ENCODE measurements at regions not wholly inside any gene's neighbourhood (a gene's known extent, or its start where the extent isn't known, plus 50 kb on each side); places are given as distances from the start of the nearest gene placed in this dataset.

GRCh38 chr20:40323361-40323794 is 365.7 kb downstream of the MAFB start:
- intact Hi-C loops (cut with DNase I; ENCODE audit: low total_unique reads): no loop called here
- H3K27ac ChIP-seq: no peak overlapping the region

DNA sequence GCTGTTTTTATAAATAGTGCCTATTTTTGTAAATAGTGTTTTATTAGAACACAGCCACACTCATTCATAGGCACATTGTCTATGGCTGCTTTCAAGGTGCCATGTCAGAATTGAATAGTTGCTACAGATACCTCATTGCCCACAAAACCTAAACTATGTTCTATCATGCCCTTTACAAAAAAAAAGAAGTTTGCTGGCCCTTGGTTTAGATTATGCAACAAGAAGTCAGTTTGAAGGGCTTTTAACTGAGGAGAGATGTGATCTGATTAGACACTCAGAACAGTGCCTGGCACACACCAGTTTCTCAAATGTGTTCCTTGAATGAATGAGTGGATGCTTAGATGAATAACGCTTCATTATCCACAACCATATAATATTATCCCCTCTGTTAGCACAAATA is 366.1 kb downstream of the MAFB start:
- TF ChIP-seq POLR2AphosphoS5 (IDR thresholded peaks at IDR 0.05): no peak
- Histone ChIP-seq H3K4me3 (no peak overlapping the region), H3K27ac (no peak overlapping the region), H3K36me3 (no peaks in the 10 kb centered on the region), H3K9me3 (no peaks in the 10 kb centered on the region), H3K4me1 (no peaks in the 10 kb centered on the region), H3K27me3 (no peaks in the 10 kb centered on the region)
- DNase-seq: no peak
- intact Hi-C loops (cut with DNase I; ENCODE audit: low total_unique reads): no loop called here
- WGBS, 5 donors: 82 to 100% (median 91%) methylated on average over 1 of the region's 1 CpG

More at GRCh38 chr20:40323361-40323794, 365.7 kb downstream of the MAFB start:
- H3K36me3 ChIP-seq: no peaks in the 10 kb centered on the region
- no peak for DNase-seq
- H3K27me3 ChIP-seq: no peaks in the 10 kb centered on the region
- H3K4me1 ChIP-seq: no peaks in the 10 kb centered on the region
- 68 to 72% (median 70%) methylated on average over 5 of the region's 5 CpGs for WGBS, 5 donors
- H3K4me3 ChIP-seq: no peak overlapping the region
- TF ChIP-seq CTCF (IDR thresholded peaks at IDR 0.05) (no peak), EP300 (IDR thresholded peaks at IDR 0.05) (no peak), POLR2A (IDR thresholded peaks at IDR 0.05) (no peak), POLR2AphosphoS5 (IDR thresholded peaks at IDR 0.05) (no peak)
- no peaks in the 10 kb centered on the region for H3K9me3 ChIP-seq

DNA sequence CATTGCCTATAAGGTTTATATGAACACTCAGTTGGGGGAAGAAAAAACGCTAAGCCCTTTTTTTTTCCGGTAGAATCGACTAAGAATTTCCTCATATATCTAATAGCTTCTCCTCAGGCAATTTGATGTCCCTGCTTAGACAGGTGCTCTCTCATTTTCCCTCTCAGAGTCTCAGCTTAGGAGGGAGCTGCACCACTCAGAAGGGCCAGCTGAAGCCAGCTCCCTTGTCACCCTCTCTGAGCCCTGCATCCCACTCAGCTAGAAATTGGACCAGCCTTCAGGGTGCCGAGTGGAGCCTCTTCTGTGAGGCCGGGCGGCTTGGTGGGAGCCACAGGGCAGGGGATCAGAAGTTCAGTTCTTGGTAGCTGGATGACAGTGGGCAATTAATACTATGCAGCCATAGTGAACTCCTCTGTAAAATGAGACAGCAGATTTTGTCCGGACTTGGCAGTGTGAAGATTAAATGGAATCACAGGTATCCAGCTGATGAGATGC is 368.5 kb downstream of the MAFB start:
- H3K36me3 ChIP-seq: no peaks in the 10 kb centered on the region
- TF ChIP-seq POLR2A (IDR thresholded peaks at IDR 0.05): no peak
- no peaks in the 10 kb centered on the region for H3K9me3 ChIP-seq
- no peaks in the 10 kb centered on the region for H3K27me3 ChIP-seq
- H3K4me3 ChIP-seq: no peak overlapping the region
- no peaks in the 10 kb centered on the region for H3K4me1 ChIP-seq
- intact Hi-C loops (cut with DNase I; ENCODE audit: low total_unique reads): no loop called here
- no peak overlapping the region for H3K27ac ChIP-seq
- no peak for DNase-seq
- WGBS, 5 donors: 84 to 88% (median 88%) methylated on average over 7 of the region's 7 CpGs

DNA sequence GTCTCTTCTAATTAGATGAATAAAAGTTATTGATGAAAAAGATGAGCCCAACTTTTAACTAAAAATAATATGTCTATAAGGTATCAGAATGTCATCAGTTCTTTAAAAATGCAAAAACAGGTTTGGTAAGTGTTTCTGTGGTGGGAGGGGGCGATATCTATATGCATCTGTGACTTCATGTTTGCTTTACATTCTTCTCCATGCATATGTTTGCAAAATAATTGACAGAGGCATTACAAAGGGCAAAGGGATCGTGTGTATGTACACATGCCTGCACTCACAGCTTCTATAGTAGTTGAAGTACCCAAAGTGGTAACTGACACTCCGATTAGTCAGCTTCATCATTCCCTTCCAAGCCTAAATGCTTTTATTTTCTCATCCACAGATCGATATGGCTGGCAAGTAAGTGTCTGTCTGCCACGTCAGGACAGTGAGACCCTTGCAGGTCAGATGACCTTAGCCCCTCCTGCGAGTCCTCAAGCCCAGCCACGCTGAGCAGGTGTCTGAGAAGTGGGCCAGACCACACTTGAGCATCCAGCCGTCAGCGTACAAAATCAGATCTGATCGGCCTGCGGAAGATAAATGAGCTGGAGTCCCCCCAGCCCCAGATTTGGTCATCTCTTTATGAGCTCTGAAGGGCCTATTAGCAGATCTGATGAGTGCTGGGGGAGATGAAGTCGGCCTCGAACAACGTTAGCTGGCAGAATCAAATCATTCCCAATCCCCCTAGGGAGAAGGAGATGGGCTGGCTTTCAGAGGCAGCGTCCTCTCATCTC is 369.1 kb downstream of the MAFB start:
- no peaks in the 10 kb centered on the region for H3K27me3 ChIP-seq
- no peak overlapping the region for H3K4me3 ChIP-seq
- H3K27ac ChIP-seq: no peak overlapping the region
- H3K9me3 ChIP-seq: no peaks in the 10 kb centered on the region
- no peaks in the 10 kb centered on the region for H3K4me1 ChIP-seq
- TF ChIP-seq EP300 (IDR thresholded peaks at IDR 0.05) (no peak), POLR2AphosphoS5 (IDR thresholded peaks at IDR 0.05) (no peak), POLR2A (IDR thresholded peaks at IDR 0.05) (no peak), CTCF (IDR thresholded peaks at IDR 0.05) (no peak)
- H3K36me3 ChIP-seq: no peaks in the 10 kb centered on the region
- WGBS, 5 donors: 57 to 67% (median 62%) methylated on average over 15 of the region's 15 CpGs
- intact Hi-C loops (cut with DNase I; ENCODE audit: low total_unique reads): no loop called here
- peak in 1 of 2 donors; percentile 32 for DNase-seq

GRCh38 chr20:40319056-40319455 is 370.0 kb downstream of the MAFB start:
- Histone ChIP-seq H3K36me3 (no peaks in the 10 kb centered on the region), H3K27me3 (no peaks in the 10 kb centered on the region), H3K4me3 (no peak overlapping the region), H3K9me3 (no peaks in the 10 kb centered on the region), H3K4me1 (no peaks in the 10 kb centered on the region), H3K27ac (no peak overlapping the region)
- no peak for DNase-seq
- intact Hi-C loops (cut with DNase I; ENCODE audit: low total_unique reads): no loop called here
- TF ChIP-seq POLR2AphosphoS5 (IDR thresholded peaks at IDR 0.05) (no peak), CTCF (IDR thresholded peaks at IDR 0.05) (no peak), EP300 (IDR thresholded peaks at IDR 0.05) (no peak), POLR2A (IDR thresholded peaks at IDR 0.05) (no peak)
- WGBS, 5 donors: 77 to 89% (median 79%) methylated on average over 3 of the region's 3 CpGs

Data from stomach (tissue), 8 donors.